GM23338 (cell line): ENCODE measurements at regions not wholly inside any gene's neighbourhood (a gene's known extent, or its start where the extent isn't known, plus 50 kb on each side); places are given as distances from the start of the nearest gene placed in this dataset.

Experiments
- ATAC-seq: fragments of 200-7000 bp; cut with Tn5 transposase; 3 replicates; pipeline ENCODE4 v1.9.1; 2020
- DNase-seq: peaks from one replicate; pipeline ENCODE4 v3.0.0-alpha.2; 2015; ENCODE audit warnings: low spot score
- H2AFZ ChIP-seq: fragments of 200-600 bp; sonication (generic); 2 replicates; pipeline ENCODE4 v1.8.0; 2016; ENCODE audit warnings: antibody characterized with exemption, mild to moderate bottlenecking, moderate library complexity
- H3F3A ChIP-seq: fragments of 200-600 bp; sonication (generic); replicated peaks from 2 replicates; pipeline ENCODE4 v1.8.0; 2017; ENCODE audit warnings: antibody characterized with exemption, mixed run types, low read depth
- H3K27ac ChIP-seq: fragments of 200-600 bp; sonication (generic); 2 replicates; pipeline ENCODE4 v1.6.1; 2016; ENCODE audit warnings: low read depth
- H3K27me3 ChIP-seq: fragments of 200-600 bp; sonication (generic); 2 replicates; pipeline ENCODE4 v1.8.0; 2016; ENCODE audit warnings: mild to moderate bottlenecking, mixed run types, moderate library complexity; ENCODE audit not compliant: insufficient read depth
- H3K36me3 ChIP-seq: fragments of 200-600 bp; sonication (generic); 2 replicates; pipeline ENCODE4 v1.8.0; 2016; ENCODE audit warnings: mild to moderate bottlenecking; ENCODE audit not compliant: insufficient read depth
- H3K4me1 ChIP-seq: fragments of 200-600 bp; sonication (generic); 2 replicates; pipeline ENCODE4 v1.8.0; 2016; ENCODE audit warnings: mild to moderate bottlenecking, moderate library complexity; ENCODE audit not compliant: insufficient read depth
- H3K4me2 ChIP-seq: fragments of 200-600 bp; sonication (generic); 2 replicates; pipeline ENCODE4 v1.7.1; 2017; ENCODE audit warnings: mixed run types
- H3K4me3 ChIP-seq: fragments of 200-600 bp; sonication (generic); 2 replicates; pipeline ENCODE4 v1.6.1; 2016; ENCODE audit warnings: mixed run types
- H3K79me2 ChIP-seq: fragments of 200-600 bp; sonication (generic); replicated peaks from 2 replicates; pipeline ENCODE4 v1.8.0; 2017; ENCODE audit warnings: mild to moderate bottlenecking; ENCODE audit not compliant: insufficient read depth
- H3K9me2 ChIP-seq: fragments of 200-600 bp; sonication (generic); 2 replicates; pipeline ENCODE4 v1.8.0; 2017; ENCODE audit not compliant: insufficient read depth
- H4K20me1 ChIP-seq: fragments of 200-600 bp; sonication (generic); replicated peaks from 2 replicates; pipeline ENCODE4 v1.8.0; 2017; ENCODE audit warnings: mild to moderate bottlenecking; ENCODE audit not compliant: insufficient read depth
- H3K27ac Mint-ChIP-seq: 2 replicates; pipeline ENCODE4 v1.8.0; 2020; ENCODE audit warnings: inconsistent platforms, mild to moderate bottlenecking, moderate library complexity, mixed read lengths
- H3K27me3 Mint-ChIP-seq: 3 replicates; pipeline ENCODE4 v1.8.0; 2022; ENCODE audit warnings: low read depth, mild to moderate bottlenecking, moderate library complexity, mixed read lengths, inconsistent platforms; ENCODE audit not compliant: insufficient read depth, poor library complexity
- H3K36me3 Mint-ChIP-seq: 3 replicates; pipeline ENCODE4 v1.8.0; 2021; ENCODE audit warnings: low read depth, mild to moderate bottlenecking, inconsistent platforms, moderate library complexity, mixed read lengths
- H3K4me1 Mint-ChIP-seq: 3 replicates; pipeline ENCODE4 v1.8.0; 2020; ENCODE audit warnings: mild to moderate bottlenecking, inconsistent platforms, mixed read lengths
- H3K4me3 Mint-ChIP-seq: 3 replicates; pipeline ENCODE4 v1.8.0; 2021; ENCODE audit warnings: moderate library complexity, mild to moderate bottlenecking, inconsistent platforms, mixed read lengths
- H3K9me3 Mint-ChIP-seq: 3 replicates; pipeline ENCODE4 v1.8.0; 2020; ENCODE audit warnings: moderate library complexity, mild to moderate bottlenecking, inconsistent platforms, mixed read lengths
- CTCF ChIP-seq, 2 experiments: fragments of 200-600 bp in 1 of 2; sonication (generic) in 1 of 2; conservative IDR thresholded peaks; 2 replicates each; pipeline versions ENCODE4 v1.5.1 to v1.6.1; 2016 to 2017; ENCODE audit warnings: antibody characterized with exemption in 2 of 2, low read depth in 2 of 2, mild to moderate bottlenecking in 2 of 2, moderate library complexity in 1 of 2
- ETS1 ChIP-seq: IDR thresholded peaks from 2 replicates; pipeline ENCODE4 v1.6.1; 2016; ENCODE audit warnings: antibody characterized with exemption
- EZH2phosphoT487 ChIP-seq: fragments of 200-600 bp; sonication (generic); IDR thresholded peaks from one replicate; pipeline ENCODE4 v1.8.1; 2018; ENCODE audit warnings: antibody characterized with exemption; ENCODE audit not compliant: unreplicated experiment
- NANOG ChIP-seq: IDR thresholded peaks from 2 replicates; pipeline ENCODE4 v1.6.1; 2016; ENCODE audit warnings: antibody characterized with exemption, borderline replicate concordance
- POLR2AphosphoS5 ChIP-seq: IDR thresholded peaks from 2 replicates; pipeline ENCODE4 v1.6.1; 2016; ENCODE audit warnings: antibody characterized with exemption, low read depth
- REST ChIP-seq: IDR thresholded peaks from one replicate; pipeline ENCODE4 v1.6.1; 2018; ENCODE audit warnings: antibody characterized with exemption; ENCODE audit not compliant: unreplicated experiment
- STAT1 ChIP-seq: IDR thresholded peaks from one replicate; pipeline ENCODE4 v1.6.1; 2016; ENCODE audit warnings: antibody characterized with exemption; ENCODE audit not compliant: unreplicated experiment
- ZNF114 ChIP-seq: fragments of 250-450 bp; sonication (Bioruptor Pico); IDR thresholded peaks from 2 replicates; pipeline ENCODE4 v1.5.0; 2020; ENCODE audit warnings: mild to moderate bottlenecking, moderate library complexity
- ZNF331 ChIP-seq: fragments of 250-450 bp; sonication (Bioruptor Pico); IDR thresholded peaks from 2 replicates; pipeline ENCODE4 v1.5.0; 2020; ENCODE audit warnings: low read depth, mild to moderate bottlenecking, moderate library complexity
- ZNF462 ChIP-seq: fragments of 250-450 bp; sonication (Bioruptor Pico); IDR thresholded peaks from 2 replicates; pipeline ENCODE4 v1.5.0; 2020; ENCODE audit warnings: mild to moderate bottlenecking, moderate library complexity

- no peak for DNase-seq
- H3K27ac Mint-ChIP-seq: no peak overlapping the region
- Histone ChIP-seq H2AFZ (no peak overlapping the region), H3K27ac (no peak overlapping the region), H4K20me1 (no peaks in the 10 kb centered on the region), H3K27me3 (no peaks in the 10 kb centered on the region), H3K79me2 (no peaks in the 10 kb centered on the region), H3K4me2 (no peak overlapping the region), H3K36me3 (no peaks in the 10 kb centered on the region), H3K9me2 (no peaks in the 10 kb centered on the region), H3K4me1 (no peaks in the 10 kb centered on the region), H3K4me3 (no peak overlapping the region), H3F3A (no peaks in the 10 kb centered on the region)
- ATAC-seq: no peak
- H3K27me3 Mint-ChIP-seq: no peaks in the 10 kb centered on the region
- no peaks in the 10 kb centered on the region for H3K9me3 Mint-ChIP-seq
- no peak for TF ChIP-seq ZNF114 (CRISPR knock-in tag)
- no peaks in the 10 kb centered on the region for H3K4me1 Mint-ChIP-seq
- H3K4me3 Mint-ChIP-seq: no peak overlapping the region
- no peaks in the 10 kb centered on the region for H3K36me3 Mint-ChIP-seq
Observed at GRCh38 chr14:27557445-27557844, 959.6 kb upstream of the NOVA1 start.

GRCh38 chr14:27559848-27560247, 962.0 kb upstream of the NOVA1 start:
- H3K27ac Mint-ChIP-seq: no peak overlapping the region
- no peak for DNase-seq
- H3K4me2 ChIP-seq: no peak overlapping the region
- H2AFZ ChIP-seq: no peak overlapping the region
- no peak overlapping the region for H3K4me3 Mint-ChIP-seq
- no peak for ATAC-seq
- no peaks in the 10 kb centered on the region for H3K4me1 ChIP-seq
- H3K36me3 ChIP-seq: no peaks in the 10 kb centered on the region
- H3K27me3 Mint-ChIP-seq: no peaks in the 10 kb centered on the region
- no peaks in the 10 kb centered on the region for H3K27me3 ChIP-seq
- H3F3A ChIP-seq: no peaks in the 10 kb centered on the region
- no peak overlapping the region for H3K27ac ChIP-seq
- no peaks in the 10 kb centered on the region for H3K4me1 Mint-ChIP-seq
- no peaks in the 10 kb centered on the region for H3K9me3 Mint-ChIP-seq
- no peaks in the 10 kb centered on the region for H3K9me2 ChIP-seq
- H3K4me3 ChIP-seq: no peak overlapping the region
- no peaks in the 10 kb centered on the region for H4K20me1 ChIP-seq
- no peaks in the 10 kb centered on the region for H3K36me3 Mint-ChIP-seq
- H3K79me2 ChIP-seq: no peaks in the 10 kb centered on the region
- TF ChIP-seq ZNF331 (CRISPR knock-in tag) (no peak), EZH2phosphoT487 (no peak), ZNF114 (CRISPR knock-in tag) (no peak), CTCF (conservative IDR thresholded peaks at IDR 0.05; ENCODE audit: low read depth in 2 of 2) (no peak), REST (no peak), NANOG (no peak), ETS1 (no peak), STAT1 (no peak), POLR2AphosphoS5 (no peak), ZNF462 (no peak)
